A673 (cell line): ENCODE measurements at regions not wholly inside any gene's neighbourhood (a gene's known extent, or its start where the extent isn't known, plus 50 kb on each side); places are given as distances from the start of the nearest gene placed in this dataset.

ENCODE experiments used
- BruUV-seq: library from RNA; stranded (reverse); fragments of 400-500 nt; replicated peaks from 2 replicates; lab custom pipeline; 2021; lab: Mats Ljungman, UMichigan
- CTCF ChIA-PET: fragments of 300-600 bp; sonication (Branson Sonifier 250); formaldehyde crosslinking; loops from one replicate; lab custom pipeline; 2022; ENCODE audit warnings: antibody characterized with exemption; lab: Charles Lee
- POLR2A ChIA-PET: fragments of 300-600 bp; sonication (Branson Sonifier 250); formaldehyde crosslinking; loops from one replicate; lab custom pipeline; 2022; ENCODE audit warnings: antibody characterized with exemption; ENCODE audit not compliant: low non-redundant PET; lab: Charles Lee
- DNase-seq: peaks from one replicate; pipeline ENCODE4 v3.0.0-alpha.2; 2015; ENCODE audit warnings: low spot score
- H3K27ac ChIP-seq: fragments of 200-600 bp; sonication (generic); 2 replicates; pipeline ENCODE4 v1.5.1; 2016; ENCODE audit warnings: mixed run types, low read depth, mild to moderate bottlenecking, mixed read lengths, antibody characterized with exemption, low read length; ENCODE audit not compliant: poor library complexity, severe bottlenecking
- H3K27me3 ChIP-seq: fragments of 200-600 bp; sonication (generic); replicated peaks from 2 replicates; pipeline ENCODE4 v1.6.1; 2017; ENCODE audit warnings: mixed run types, low read depth, mild to moderate bottlenecking, mixed read lengths, antibody characterized with exemption, low read length; ENCODE audit not compliant: insufficient read depth, poor library complexity
- H3K36me3 ChIP-seq: fragments of 200-600 bp; sonication (generic); 2 replicates; pipeline ENCODE4 v1.6.1; 2016; ENCODE audit warnings: mixed run types, mild to moderate bottlenecking, mixed read lengths, antibody characterized with exemption, low read length; ENCODE audit not compliant: insufficient read depth, poor library complexity, severe bottlenecking
- H3K4me1 ChIP-seq: fragments of 200-600 bp; sonication (generic); 2 replicates; pipeline ENCODE4 v1.6.1; 2017; ENCODE audit warnings: mixed run types, mild to moderate bottlenecking, mixed read lengths, antibody characterized with exemption, low read length; ENCODE audit not compliant: insufficient read depth, poor library complexity, severe bottlenecking
- H3K4me3 ChIP-seq: fragments of 200-600 bp; sonication (generic); 2 replicates; pipeline ENCODE4 v1.5.1; 2016; ENCODE audit warnings: low read depth, mixed run types, mild to moderate bottlenecking, mixed read lengths, low read length; ENCODE audit not compliant: poor library complexity, severe bottlenecking
- H3K9me3 ChIP-seq: fragments of 200-600 bp; sonication (generic); 2 replicates; pipeline ENCODE4 v1.6.1; 2016; ENCODE audit warnings: mixed run types, low read depth, mild to moderate bottlenecking, mixed read lengths, antibody characterized with exemption, low read length; ENCODE audit not compliant: poor library complexity, severe bottlenecking
- CTCF ChIP-seq: fragments of 300-800, 200-600 bp; sonication (generic); conservative IDR thresholded peaks from 2 replicates; pipeline ENCODE4 v1.5.1; 2017; ENCODE audit warnings: low read depth, mild to moderate bottlenecking, antibody characterized with exemption, low read length, moderate library complexity, mixed read lengths
- EZH2 ChIP-seq: fragments of 200-600 bp; sonication (generic); IDR thresholded peaks from 2 replicates; pipeline ENCODE4 v1.6.1; 2017; ENCODE audit warnings: borderline replicate concordance, low read depth, mild to moderate bottlenecking, mixed read lengths, antibody characterized with exemption, low read length; ENCODE audit not compliant: poor library complexity, severe bottlenecking
- intact Hi-C: fragments of 100-400 bp; cut with micrococcal nuclease; formaldehyde crosslinking; loops from one replicate; pipeline ENCODE4 v1.10.0; 2022; ENCODE audit not compliant: unreplicated experiment

DNA sequence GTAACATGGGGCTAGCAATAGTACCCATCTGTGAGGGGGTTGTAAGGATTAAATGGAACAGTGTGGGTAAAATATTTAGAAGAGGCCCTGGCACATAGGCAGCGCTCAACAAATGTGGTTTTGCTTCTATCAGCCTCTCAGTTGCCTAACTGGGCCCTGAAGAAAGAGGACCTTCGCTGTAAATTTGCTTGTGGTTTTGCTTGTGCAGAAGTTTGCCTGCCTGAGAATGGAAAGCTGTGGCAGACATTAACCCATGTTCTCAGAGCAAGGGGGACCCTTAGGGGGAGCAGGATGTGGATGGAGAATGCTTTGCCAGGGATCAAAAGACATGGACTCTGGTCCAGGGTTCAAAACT is 160.1 kb downstream of the BRMS1L start:
- intact Hi-C loops, result no loop called here
- Histone ChIP-seq H3K9me3 (no peaks in the 10 kb centered on the region), H3K27ac (no peak overlapping the region), H3K4me1 (no peaks in the 10 kb centered on the region), H3K4me3 (no peak overlapping the region), H3K27me3 (no peaks in the 10 kb centered on the region), H3K36me3 (no peaks in the 10 kb centered on the region)
- no TSS peak for BruUV-seq
- no peak for TF ChIP-seq EZH2
- TF ChIP-seq CTCF, result no peak
- ChIA-PET POLR2A (no interaction called here), CTCF (interaction anchor here (0.7 kb wide), 1 partner anchor 251 kb away, joined by 3 read pairs; no protein-coding TSS in a partner anchor)
- DNase-seq, result no peak

DNA sequence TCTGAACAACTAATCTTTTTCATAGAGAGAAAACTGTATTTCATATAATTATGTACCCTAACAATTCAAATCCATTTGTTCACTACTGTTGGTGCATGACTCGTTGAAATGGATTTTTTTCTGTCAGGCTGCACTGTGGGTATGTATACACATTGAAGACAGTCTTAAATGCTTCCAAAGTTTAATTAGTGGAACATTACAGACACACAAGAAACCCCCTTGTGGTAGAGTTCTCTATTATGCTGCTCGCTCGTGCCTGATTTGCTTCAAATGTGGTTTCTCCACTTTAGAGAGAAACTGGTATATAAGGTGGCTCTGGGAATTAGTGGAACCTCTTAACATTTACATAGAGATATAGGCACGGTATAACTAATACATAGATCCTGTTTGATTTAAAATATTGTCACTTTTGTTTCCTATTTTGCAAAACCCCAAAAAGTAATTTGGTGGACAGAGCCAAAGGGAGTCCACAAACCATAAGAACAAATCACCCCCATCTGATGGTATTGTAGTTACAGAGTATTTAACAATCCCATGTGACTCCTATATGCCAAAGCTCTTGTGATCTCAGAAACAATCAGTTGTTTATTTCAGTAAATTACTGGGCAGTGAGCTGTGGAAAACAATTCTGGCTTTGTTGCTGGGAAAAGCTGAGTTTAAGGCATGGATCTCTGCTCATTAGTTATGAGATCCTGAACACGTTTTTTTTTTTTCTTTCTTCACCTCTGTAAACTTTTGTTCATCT is 159.5 kb downstream of the BRMS1L start:
- Histone ChIP-seq H3K4me1 (no peaks in the 10 kb centered on the region), H3K27ac (no peak overlapping the region), H3K9me3 (no peaks in the 10 kb centered on the region), H3K27me3 (no peaks in the 10 kb centered on the region), H3K4me3 (no peak overlapping the region), H3K36me3 (no peaks in the 10 kb centered on the region)
- ChIA-PET CTCF (interaction anchor here (0.6 to 0.7 kb wide), 2 partner anchors 251 to 1661 kb away, joined by 3 read pairs; no protein-coding TSS in a partner anchor), POLR2A (no interaction called here)
- intact Hi-C loops, result no loop called here
- peak; percentile 21 for DNase-seq
- no TSS peak for BruUV-seq
- TF ChIP-seq CTCF, result peak; percentile 48
- TF ChIP-seq EZH2, result no peak

GRCh38 chr14:35979531-35979930 is 153.4 kb downstream of the BRMS1L start:
- Histone ChIP-seq H3K9me3 (no peaks in the 10 kb centered on the region), H3K36me3 (no peaks in the 10 kb centered on the region), H3K27me3 (no peaks in the 10 kb centered on the region), H3K4me1 (no peaks in the 10 kb centered on the region), H3K27ac (no peak overlapping the region), H3K4me3 (no peak overlapping the region)
- intact Hi-C loops, result no loop called here
- no peak for DNase-seq
- CTCF ChIA-PET, result no interaction called here
- TF ChIP-seq CTCF, result no peak
- TF ChIP-seq EZH2, result no peak
- POLR2A ChIA-PET, result no interaction called here
- BruUV-seq, result no TSS peak
